ENCODE measurements at regions not wholly inside any gene's neighbourhood (a gene's known extent, or its start where the extent isn't known, plus 50 kb on each side); places are given as distances from the start of the nearest gene placed in this dataset.

GRCh38 chr5:8766448-8766847 is 779.4 kb downstream of the SEMA5A start:
- TF ChIP-seq POLR2A (IDR thresholded peaks at IDR 0.05) (no peak), CTCF (IDR thresholded peaks at IDR 0.05) (no peak), EP300 (IDR thresholded peaks at IDR 0.05) (no peak)
